DND-41 (cell line): ENCODE measurements at regions not wholly inside any gene's neighbourhood (a gene's known extent, or its start where the extent isn't known, plus 50 kb on each side); places are given as distances from the start of the nearest gene placed in this dataset.

ENCODE experiments used
- ATAC-seq: fragments of 200-7000 bp; cut with Tn5 transposase; 3 replicates; pipeline ENCODE4 v1.9.1; 2021; ENCODE audit warnings: low read depth; ENCODE audit not compliant: insufficient read depth
- DNase-seq: peaks from one replicate; pipeline ENCODE4 v3.0.0-alpha.2; 2020
- H2AFZ ChIP-seq: 2 replicates; pipeline ENCODE4 v1.6.0; 2012; ENCODE audit warnings: low read depth, low read length
- H3K27ac ChIP-seq: 2 replicates; pipeline ENCODE4 v1.5.1; 2012; ENCODE audit warnings: low read length, inconsistent platforms
- H3K27me3 ChIP-seq: fragments of 200-600 bp; sonication (generic); 2 replicates; pipeline ENCODE4 v1.6.0; 2012; ENCODE audit warnings: low read length, mild to moderate bottlenecking, inconsistent platforms; ENCODE audit not compliant: insufficient read depth, poor library complexity
- H3K36me3 ChIP-seq: 2 replicates; pipeline ENCODE4 v1.5.1; 2012; ENCODE audit warnings: low read length, inconsistent platforms; ENCODE audit not compliant: insufficient read depth
- H3K4me1 ChIP-seq: 2 replicates; pipeline ENCODE4 v1.5.1; 2012; ENCODE audit warnings: mild to moderate bottlenecking, low read length; ENCODE audit not compliant: insufficient read depth
- H3K4me2 ChIP-seq: 2 replicates; pipeline ENCODE4 v1.6.0; 2012; ENCODE audit warnings: mild to moderate bottlenecking, moderate library complexity, low read length, inconsistent platforms; ENCODE audit not compliant: insufficient read depth
- H3K4me3 ChIP-seq, 2 experiments: fragments of 200-600 bp in 1 of 2; shearing (Covaris generic) in 1 of 2; 2 replicates each; pipeline ENCODE4 v1.5.1; 2012 to 2016; ENCODE audit warnings: inconsistent platforms in 2 of 2, low read length in 2 of 2, mild to moderate bottlenecking in 2 of 2, low read depth in 1 of 2, moderate library complexity in 1 of 2
- H3K79me2 ChIP-seq: 2 replicates; pipeline ENCODE4 v1.6.0; 2012; ENCODE audit warnings: low read length, inconsistent platforms; ENCODE audit not compliant: insufficient read depth
- H3K9ac ChIP-seq: 2 replicates; pipeline ENCODE4 v1.6.0; 2012; ENCODE audit warnings: low read depth, mild to moderate bottlenecking, inconsistent platforms, low read length, moderate library complexity
- H3K9me3 ChIP-seq: 2 replicates; pipeline ENCODE4 v1.5.1; 2012; ENCODE audit warnings: low read length, moderate library complexity, mild to moderate bottlenecking, inconsistent platforms; ENCODE audit not compliant: insufficient read depth, severe bottlenecking
- H4K20me1 ChIP-seq: 2 replicates; pipeline ENCODE4 v1.6.0; 2012; ENCODE audit warnings: low read length; ENCODE audit not compliant: insufficient read depth
- CTCF ChIP-seq: IDR thresholded peaks from 2 replicates; pipeline ENCODE4 v1.5.1; 2012; ENCODE audit warnings: borderline replicate concordance, low read length, moderate library complexity, mild to moderate bottlenecking; ENCODE audit not compliant: poor library complexity, severe bottlenecking; ENCODE audit errors: extremely low read depth
- EZH2 ChIP-seq: IDR thresholded peaks from 3 replicates; pipeline ENCODE4 v1.6.1; 2012; ENCODE audit warnings: borderline replicate concordance, low read depth, mild to moderate bottlenecking, moderate library complexity, low read length, inconsistent platforms; ENCODE audit not compliant: severe bottlenecking

DNA sequence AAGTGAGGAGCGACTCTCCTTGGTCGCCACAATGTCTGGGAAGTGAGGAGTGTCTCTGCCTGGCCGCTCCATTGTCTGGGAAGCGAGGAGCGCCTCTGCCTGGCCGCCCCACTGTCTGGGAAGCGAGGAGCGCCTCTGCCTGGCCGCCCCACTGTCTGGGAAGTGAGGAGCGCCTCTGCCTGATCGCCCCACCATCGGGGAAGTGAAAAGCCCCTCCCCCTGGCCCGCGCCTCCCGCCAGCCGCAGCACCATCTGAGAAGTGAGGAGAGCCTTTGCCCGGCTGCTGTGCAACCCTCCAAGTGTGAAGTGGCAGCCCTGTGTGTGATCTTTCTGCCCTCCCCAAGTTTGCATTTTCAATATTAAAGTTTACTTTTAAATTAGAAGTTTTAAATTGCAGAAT lies 95.0 kb upstream of the PPP2R5A start:
- TF ChIP-seq CTCF, result no peak
- no peak for TF ChIP-seq EZH2
- Histone ChIP-seq H3K27ac (no peak overlapping the region), H3K27me3 (no peaks in the 10 kb centered on the region), H3K4me2 (no peak overlapping the region), H3K36me3 (no peaks in the 10 kb centered on the region), H3K9me3 (no peaks in the 10 kb centered on the region), H3K79me2 (no peaks in the 10 kb centered on the region), H3K9ac (no peak overlapping the region), H3K4me1 (peaks cover 14% of the 10 kb centered on the region), H3K4me3 (no peak overlapping the region), H2AFZ (no peak overlapping the region), H4K20me1 (no peaks in the 10 kb centered on the region)
- DNase-seq, result no peak
- ATAC-seq, result no peak

DNA sequence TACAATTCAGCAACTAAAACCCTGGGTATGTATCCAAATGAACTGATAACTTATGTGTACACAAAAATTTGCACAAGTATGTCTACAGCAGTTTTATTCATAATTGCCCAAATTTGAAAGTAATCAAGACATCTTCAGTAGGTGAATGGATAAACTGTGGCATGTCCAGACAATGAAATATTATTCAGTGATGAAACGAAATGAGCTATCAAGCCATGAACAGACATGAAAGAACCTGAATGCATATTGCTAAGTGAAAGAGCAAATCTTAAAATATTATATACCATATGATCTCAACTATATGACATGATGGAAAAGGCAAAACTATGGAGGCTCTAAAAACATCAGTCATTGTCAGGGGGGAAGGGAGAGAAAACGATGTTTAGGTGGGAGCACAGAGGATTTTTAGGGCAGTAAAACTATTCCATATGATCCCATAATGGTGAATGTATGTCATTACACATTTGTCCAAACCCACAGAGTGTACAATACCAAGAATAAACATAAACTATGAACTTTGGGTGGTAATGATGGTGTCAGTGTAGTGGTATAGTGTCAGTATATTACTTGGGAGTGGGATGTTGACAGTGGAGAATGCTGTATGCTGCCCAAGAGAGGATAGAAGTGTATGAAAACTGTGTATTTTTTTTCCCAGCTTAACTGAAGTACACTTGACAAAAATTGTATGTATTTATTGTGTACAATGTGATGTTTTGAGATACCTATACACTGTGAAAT lies 92.8 kb upstream of the PPP2R5A start:
- no peaks in the 10 kb centered on the region for H3K9me3 ChIP-seq
- H2AFZ ChIP-seq, result no peak overlapping the region
- TF ChIP-seq CTCF, result no peak
- ATAC-seq (no peak), DNase-seq (no peak)
- no peaks in the 10 kb centered on the region for H3K4me1 ChIP-seq
- H3K4me3 ChIP-seq, result no peak overlapping the region
- no peak overlapping the region for H3K9ac ChIP-seq
- H3K27me3 ChIP-seq, result no peaks in the 10 kb centered on the region
- no peaks in the 10 kb centered on the region for H3K79me2 ChIP-seq
- no peaks in the 10 kb centered on the region for H3K36me3 ChIP-seq
- H3K27ac ChIP-seq, result no peak overlapping the region
- no peak overlapping the region for H3K4me2 ChIP-seq
- no peaks in the 10 kb centered on the region for H4K20me1 ChIP-seq

DNA sequence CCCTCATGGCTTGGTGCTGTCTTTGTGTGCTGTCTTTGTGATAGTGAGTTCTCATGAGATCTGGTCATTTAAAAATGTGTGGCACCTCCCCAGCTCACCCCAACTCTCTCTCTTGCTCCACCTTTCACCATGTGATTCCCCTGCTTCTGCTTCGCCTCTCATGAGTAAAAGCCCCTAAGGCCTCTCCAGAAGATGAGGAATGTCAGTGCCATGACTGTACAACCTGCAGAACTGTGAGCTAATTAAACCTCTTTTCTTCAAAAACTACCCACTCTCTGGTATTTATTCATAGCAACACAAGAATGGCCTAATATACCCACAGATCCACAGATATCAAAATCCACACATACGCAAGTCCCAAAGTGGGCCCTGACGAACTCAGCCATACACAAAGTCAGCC lies 88.9 kb upstream of the PPP2R5A start:
- Histone ChIP-seq H2AFZ (no peak overlapping the region), H3K4me1 (no peaks in the 10 kb centered on the region), H3K9me3 (peaks cover 3% of the 10 kb centered on the region), H4K20me1 (no peaks in the 10 kb centered on the region), H3K27ac (no peak overlapping the region), H3K36me3 (no peaks in the 10 kb centered on the region), H3K4me3 (no peak overlapping the region), H3K9ac (no peak overlapping the region), H3K4me2 (no peak overlapping the region), H3K27me3 (no peaks in the 10 kb centered on the region), H3K79me2 (no peaks in the 10 kb centered on the region)
- TF ChIP-seq CTCF (no peak), EZH2 (no peak)
- no peak for ATAC-seq
- no peak for DNase-seq

DNA sequence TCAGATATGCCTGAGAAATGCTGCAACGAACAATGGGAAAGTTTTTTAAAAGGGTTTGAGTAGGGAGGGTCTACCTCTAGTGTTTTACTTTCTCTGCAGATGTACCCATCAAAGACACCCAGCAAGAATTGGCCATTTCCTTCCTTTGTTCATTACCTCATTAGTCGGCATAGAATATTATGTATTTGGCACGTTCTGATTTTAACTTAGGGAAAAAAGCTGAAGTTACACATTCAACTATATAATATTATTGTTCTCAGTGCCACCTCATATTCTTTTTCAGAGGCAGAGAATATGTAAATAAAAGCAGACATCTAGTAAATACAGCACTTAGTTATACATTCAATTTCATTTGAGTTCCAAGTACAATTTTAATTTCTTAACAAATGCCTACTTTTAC lies 83.7 kb upstream of the PPP2R5A start:
- ATAC-seq (no peak), DNase-seq (no peak)
- Histone ChIP-seq H2AFZ (no peak overlapping the region), H3K4me1 (no peaks in the 10 kb centered on the region), H3K4me2 (no peak overlapping the region), H3K9ac (no peak overlapping the region), H3K4me3 (no peak overlapping the region), H3K9me3 (peaks cover 3% of the 10 kb centered on the region), H4K20me1 (no peaks in the 10 kb centered on the region), H3K79me2 (no peaks in the 10 kb centered on the region), H3K27ac (no peak overlapping the region), H3K36me3 (no peaks in the 10 kb centered on the region), H3K27me3 (no peaks in the 10 kb centered on the region)
- TF ChIP-seq CTCF (no peak), EZH2 (no peak)
